PC-9 (cell line): ENCODE measurements at regions not wholly inside any gene's neighbourhood (a gene's known extent, or its start where the extent isn't known, plus 50 kb on each side); places are given as distances from the start of the nearest gene placed in this dataset.

Source experiments
- BruUV-seq: library from RNA; stranded (reverse); fragments of 400-500 nt; replicated peaks from 2 replicates; lab custom pipeline; 2021; lab: Mats Ljungman, UMichigan
- CTCF ChIA-PET: fragments of 300-600 bp; sonication (Branson Sonifier 250); formaldehyde crosslinking; loops from one replicate; lab custom pipeline; 2022; ENCODE audit warnings: antibody characterized with exemption; lab: Charles Lee
- POLR2A ChIA-PET: fragments of 300-600 bp; sonication (Branson Sonifier 250); formaldehyde crosslinking; loops from one replicate; lab custom pipeline; 2022; ENCODE audit warnings: antibody characterized with exemption; ENCODE audit not compliant: unreplicated experiment; lab: Charles Lee
- DNase-seq, 2 experiments: peaks; one replicate each; pipeline versions ENCODE4 v3.0.0 to v3.0.0-alpha.2; 2015 to 2022; ENCODE audit warnings: mixed read lengths in 1 of 2
- H2AFZ ChIP-seq: fragments of 200-600 bp; sonication (generic); 2 replicates; pipeline ENCODE4 v1.8.1; 2017; ENCODE audit warnings: antibody characterized with exemption
- H3F3A ChIP-seq: fragments of 200-600 bp; sonication (generic); 2 replicates; pipeline ENCODE4 v1.8.1; 2017; ENCODE audit warnings: antibody characterized with exemption, mild to moderate bottlenecking, low read depth; ENCODE audit not compliant: insufficient read depth
- H3K27ac ChIP-seq: fragments of 200-600 bp; sonication (generic); 2 replicates; pipeline ENCODE4 v1.6.1; 2016; ENCODE audit warnings: mixed run types
- H3K27me3 ChIP-seq: fragments of 200-600 bp; sonication (generic); 2 replicates; pipeline ENCODE4 v1.6.1; 2016; ENCODE audit warnings: low read depth, mixed run types; ENCODE audit not compliant: insufficient read depth
- H3K36me3 ChIP-seq: fragments of 200-600 bp; sonication (generic); 2 replicates; pipeline ENCODE4 v1.6.1; 2016; ENCODE audit warnings: low read depth, mixed run types
- H3K4me1 ChIP-seq: fragments of 200-600 bp; sonication (generic); replicated peaks from 2 replicates; pipeline ENCODE4 v1.6.1; 2016; ENCODE audit warnings: mixed run types; ENCODE audit not compliant: insufficient read depth
- H3K4me2 ChIP-seq: fragments of 200-600 bp; sonication (generic); 2 replicates; pipeline ENCODE4 v1.6.1; 2017; ENCODE audit warnings: mixed run types
- H3K4me3 ChIP-seq: fragments of 200-600 bp; sonication (generic); 2 replicates; pipeline ENCODE4 v1.6.1; 2016; ENCODE audit warnings: mixed run types
- H3K79me2 ChIP-seq: fragments of 200-600 bp; sonication (generic); 2 replicates; pipeline ENCODE4 v1.6.1; 2017; ENCODE audit warnings: low read depth, mixed run types
- H3K9me2 ChIP-seq: fragments of 200-600 bp; sonication (generic); 2 replicates; pipeline ENCODE4 v1.8.1; 2017; ENCODE audit warnings: mild to moderate bottlenecking; ENCODE audit not compliant: insufficient read depth
- H3K9me3 ChIP-seq: fragments of 200-600 bp; sonication (generic); 2 replicates; pipeline ENCODE4 v1.8.1; 2016; ENCODE audit warnings: low read depth; ENCODE audit not compliant: insufficient read depth
- H4K20me1 ChIP-seq: fragments of 200-600 bp; sonication (generic); 2 replicates; pipeline ENCODE4 v1.8.1; 2017; ENCODE audit not compliant: insufficient read depth
- EZH2 ChIP-seq: fragments of 200-600 bp; sonication (generic); IDR thresholded peaks from 2 replicates; pipeline ENCODE4 v1.8.0; 2017; ENCODE audit warnings: antibody characterized with exemption, low read depth
- intact Hi-C: fragments of 100-400 bp; cut with micrococcal nuclease; formaldehyde crosslinking; loops from one replicate; pipeline ENCODE4 v1.10.0; 2022; ENCODE audit not compliant: unreplicated experiment
- TF ChIP-seq, protein P1 (sequence below): fragments of 200-600 bp; sonication (generic); conservative IDR thresholded peaks from 2 replicates; pipeline ENCODE4 v1.6.1; 2017; ENCODE audit warnings: mixed run types, antibody characterized with exemption, mild to moderate bottlenecking, moderate library complexity

- POLR2A ChIA-PET = no interaction called here
- Histone ChIP-seq H3K9me2 (no peaks in the 10 kb centered on the region), H3K4me3 (no peak overlapping the region), H3K27me3 (no peaks in the 10 kb centered on the region), H3K27ac (no peak overlapping the region), H3K9me3 (no peaks in the 10 kb centered on the region), H3F3A (no peaks in the 10 kb centered on the region), H2AFZ (no peak overlapping the region), H3K36me3 (no peaks in the 10 kb centered on the region), H3K4me1 (no peaks in the 10 kb centered on the region), H4K20me1 (no peaks in the 10 kb centered on the region), H3K4me2 (no peak overlapping the region), H3K79me2 (no peaks in the 10 kb centered on the region)
- TF ChIP-seq EZH2 = no peak
- TF ChIP-seq, protein P1, sequence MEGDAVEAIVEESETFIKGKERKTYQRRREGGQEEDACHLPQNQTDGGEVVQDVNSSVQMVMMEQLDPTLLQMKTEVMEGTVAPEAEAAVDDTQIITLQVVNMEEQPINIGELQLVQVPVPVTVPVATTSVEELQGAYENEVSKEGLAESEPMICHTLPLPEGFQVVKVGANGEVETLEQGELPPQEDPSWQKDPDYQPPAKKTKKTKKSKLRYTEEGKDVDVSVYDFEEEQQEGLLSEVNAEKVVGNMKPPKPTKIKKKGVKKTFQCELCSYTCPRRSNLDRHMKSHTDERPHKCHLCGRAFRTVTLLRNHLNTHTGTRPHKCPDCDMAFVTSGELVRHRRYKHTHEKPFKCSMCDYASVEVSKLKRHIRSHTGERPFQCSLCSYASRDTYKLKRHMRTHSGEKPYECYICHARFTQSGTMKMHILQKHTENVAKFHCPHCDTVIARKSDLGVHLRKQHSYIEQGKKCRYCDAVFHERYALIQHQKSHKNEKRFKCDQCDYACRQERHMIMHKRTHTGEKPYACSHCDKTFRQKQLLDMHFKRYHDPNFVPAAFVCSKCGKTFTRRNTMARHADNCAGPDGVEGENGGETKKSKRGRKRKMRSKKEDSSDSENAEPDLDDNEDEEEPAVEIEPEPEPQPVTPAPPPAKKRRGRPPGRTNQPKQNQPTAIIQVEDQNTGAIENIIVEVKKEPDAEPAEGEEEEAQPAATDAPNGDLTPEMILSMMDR = no peak
- CTCF ChIA-PET = no interaction called here
- no peak for DNase-seq
- intact Hi-C loops = no loop called here
- BruUV-seq = no TSS peak
Measured at GRCh38 chr7:114007386-114007785, 88.6 kb upstream of the PPP1R3A start.

- no peak for DNase-seq
- BruUV-seq = no TSS peak
- Histone ChIP-seq H4K20me1 (no peaks in the 10 kb centered on the region), H3K4me3 (no peak overlapping the region), H3K4me1 (no peaks in the 10 kb centered on the region), H3K9me3 (0 out of 2 replicates have a peak, but pooled peaks cover 5% of the 10 kb centered on the region), H3K27ac (no peak overlapping the region), H2AFZ (no peak overlapping the region), H3K27me3 (no peaks in the 10 kb centered on the region), H3K9me2 (no peaks in the 10 kb centered on the region), H3K4me2 (no peak overlapping the region), H3K36me3 (no peaks in the 10 kb centered on the region), H3K79me2 (no peaks in the 10 kb centered on the region), H3F3A (no peaks in the 10 kb centered on the region)
- TF ChIP-seq, protein P1 = no peak
- TF ChIP-seq EZH2 = no peak
- ChIA-PET CTCF (no interaction called here), POLR2A (no interaction called here)
- intact Hi-C loops = no loop called here
Measured at GRCh38 chr7:113998934-113999333, 80.1 kb upstream of the PPP1R3A start.

DNA sequence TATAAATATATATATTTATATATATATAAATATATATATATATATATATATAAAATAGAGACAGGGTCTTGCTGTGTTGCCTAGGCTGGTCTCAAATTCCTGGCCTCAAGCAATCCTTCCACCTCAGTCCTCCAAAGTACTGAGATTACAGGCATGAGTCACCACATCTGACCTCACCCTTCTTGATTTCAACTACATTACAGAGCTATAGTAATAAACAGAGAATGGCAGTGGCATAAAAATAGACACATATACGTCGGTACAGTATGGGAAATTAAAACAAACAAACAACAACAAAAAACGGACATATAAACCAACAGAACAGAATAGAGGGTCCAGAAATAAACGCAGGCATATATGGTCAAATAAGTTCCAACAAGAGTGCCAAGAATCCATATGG lies 77.6 kb upstream of the PPP1R3A start:
- no peak overlapping the region for H3K4me2 ChIP-seq
- no peaks in the 10 kb centered on the region for H3K79me2 ChIP-seq
- H3F3A ChIP-seq = no peaks in the 10 kb centered on the region
- H3K27me3 ChIP-seq = no peaks in the 10 kb centered on the region
- no TSS peak for BruUV-seq
- no peak for TF ChIP-seq EZH2
- TF ChIP-seq, protein P1 = no peak
- ChIA-PET CTCF (no interaction called here), POLR2A (no interaction called here)
- no peaks in the 10 kb centered on the region for H3K36me3 ChIP-seq
- H2AFZ ChIP-seq = no peak overlapping the region
- H3K27ac ChIP-seq = no peak overlapping the region
- H3K4me1 ChIP-seq = no peaks in the 10 kb centered on the region
- no peaks in the 10 kb centered on the region for H3K9me2 ChIP-seq
- 0 out of 2 replicates have a peak, but pooled peaks cover 5% of the 10 kb centered on the region for H3K9me3 ChIP-seq
- no peaks in the 10 kb centered on the region for H4K20me1 ChIP-seq
- no peak for DNase-seq
- no peak overlapping the region for H3K4me3 ChIP-seq
- intact Hi-C loops = no loop called here
